ENCODE measurements at regions not wholly inside any gene's neighbourhood (a gene's known extent, or its start where the extent isn't known, plus 50 kb on each side); places are given as distances from the start of the nearest gene placed in this dataset.
"Not testable (repeated sequence)": the region's sequence is repeated elsewhere in the genome, so short reads cannot be mapped to it uniquely, and the experiment has no call there.

DNA sequence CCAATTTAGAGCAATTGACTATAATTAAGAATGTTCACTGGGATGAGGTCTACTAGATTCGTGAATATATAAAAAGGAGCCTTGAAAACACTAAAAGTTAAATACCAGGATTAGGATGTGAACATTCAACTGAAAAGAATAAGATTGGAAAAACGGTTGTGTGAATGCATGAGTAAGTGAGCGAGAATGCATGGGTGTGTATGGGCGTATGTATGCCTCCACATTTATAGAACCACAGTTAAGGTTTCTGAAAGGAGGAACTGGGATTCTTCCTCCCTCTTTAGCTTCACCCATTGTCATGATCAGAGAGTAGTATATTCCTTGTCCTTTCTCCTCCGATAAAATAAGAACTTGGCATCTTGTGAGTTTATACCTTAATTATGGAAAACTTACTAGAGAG is 151.1 kb upstream of the UBE2E3 start:
- DNase-seq: no peak

- DNase-seq: no peak
Measured at GRCh38 chr2:180828756-180829155, 151.6 kb upstream of the UBE2E3 start.

DNA sequence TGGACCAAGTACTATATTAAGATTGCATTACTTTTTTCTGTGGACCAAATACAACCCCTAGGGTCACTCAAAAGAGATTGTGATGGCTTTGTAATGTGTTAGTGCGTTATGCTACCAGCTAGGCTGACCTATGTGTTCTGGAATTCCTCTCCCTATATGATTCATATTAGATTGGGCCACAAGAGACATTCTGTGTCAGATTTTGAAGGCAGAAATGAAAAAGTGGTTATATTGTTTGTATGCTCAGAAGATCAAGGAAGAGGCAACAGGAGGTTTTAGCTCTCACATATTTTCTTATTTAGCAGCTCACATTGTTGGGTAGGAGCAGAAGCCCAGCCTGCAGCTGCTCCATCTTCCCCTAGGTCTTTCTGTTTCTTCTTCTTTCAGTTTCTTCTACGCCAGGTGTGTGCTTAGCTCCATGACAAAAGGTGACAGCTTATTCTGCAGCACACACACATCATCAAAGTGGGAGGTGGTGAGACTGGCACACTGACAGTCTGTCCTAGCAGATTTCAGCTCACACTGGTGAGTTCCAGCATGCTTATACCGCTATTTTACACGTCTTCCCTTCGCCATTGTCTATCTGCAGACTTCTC is 156.8 kb upstream of the UBE2E3 start:
- no peak for DNase-seq

- DNase-seq: no peak
Measured at GRCh38 chr2:180819106-180819505, 161.3 kb upstream of the UBE2E3 start.

DNA sequence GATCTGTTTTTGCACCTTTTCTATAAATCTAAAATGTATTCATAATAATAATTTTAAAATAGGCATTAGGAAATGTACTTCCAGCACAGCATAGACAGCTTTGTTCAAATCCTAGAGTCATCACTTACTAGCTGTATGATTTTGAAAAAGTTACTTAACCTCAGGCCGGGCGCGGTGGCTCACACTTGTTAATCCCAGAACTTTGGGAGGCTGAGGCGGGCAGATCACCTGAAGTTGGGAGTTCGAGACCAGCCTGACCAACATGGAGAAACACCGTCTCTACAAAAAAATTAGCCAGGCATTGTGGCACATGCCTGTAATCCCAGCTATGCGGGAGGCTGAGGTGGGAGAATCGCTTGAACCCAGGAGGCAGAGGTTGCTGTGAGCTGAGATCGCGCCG is 161.7 kb upstream of the UBE2E3 start:
- not testable (repeated sequence) for DNase-seq

GRCh38 chr2:180799141-180799540 is 181.3 kb upstream of the UBE2E3 start:
- no peak for DNase-seq

- DNase-seq: no peak
Measured at GRCh38 chr2:180790891-180791290, 189.5 kb upstream of the UBE2E3 start.

DNA sequence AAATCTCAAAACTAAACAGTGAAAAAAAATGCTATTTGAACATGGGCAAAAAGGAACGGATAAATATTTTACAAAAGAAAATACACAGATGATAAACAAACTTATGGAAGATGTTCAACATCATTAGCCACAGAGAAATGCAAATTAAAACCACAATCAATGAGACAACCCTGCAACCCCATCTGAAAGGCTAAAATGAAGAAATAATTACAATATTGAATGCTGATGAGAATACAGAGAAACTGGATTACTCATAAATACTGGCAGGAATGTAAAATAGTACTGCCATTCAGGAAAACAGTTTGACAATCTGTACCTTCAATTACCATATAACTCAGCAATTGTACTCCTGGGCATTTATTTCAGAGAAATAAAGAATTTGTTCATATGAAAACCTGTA is 193.1 kb upstream of the UBE2E3 start:
- no peak for DNase-seq

- DNase-seq: no peak
Measured at GRCh38 chr2:180781276-180781675, 199.1 kb upstream of the UBE2E3 start.

- no peak for DNase-seq
Measured at GRCh38 chr2:180778291-180778690, 202.1 kb upstream of the UBE2E3 start.

GRCh38 chr2:180776921-180777320 is 203.5 kb upstream of the UBE2E3 start:
- no peak for DNase-seq

GRCh38 chr2:180775711-180776110 is 204.7 kb upstream of the UBE2E3 start:
- no peak for DNase-seq

GRCh38 chr2:180765316-180765715 is 215.1 kb upstream of the UBE2E3 start:
- not testable (repeated sequence) for DNase-seq

- peak; percentile 52 for DNase-seq
Measured at GRCh38 chr2:180763263-180763989, 217.0 kb upstream of the UBE2E3 start.

DNA sequence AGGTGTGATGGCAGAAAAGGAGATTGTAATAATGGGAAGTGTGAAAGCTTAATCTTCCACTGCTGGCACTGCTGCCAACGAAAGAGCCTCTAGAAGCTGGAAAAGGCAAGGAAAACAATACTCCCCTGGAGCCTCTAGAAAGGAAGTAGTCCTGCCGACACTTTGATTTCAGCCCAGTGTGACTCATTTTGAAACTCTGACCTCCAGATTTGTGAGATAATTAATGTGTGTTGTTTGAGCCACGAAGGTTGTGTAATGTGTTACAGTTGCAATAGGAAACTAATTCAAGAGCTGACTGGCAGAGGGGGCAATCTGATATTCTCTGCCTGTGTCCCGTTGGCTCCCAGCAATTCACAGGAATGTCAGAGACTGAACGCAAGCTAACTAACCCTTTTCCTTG is 219.2 kb upstream of the UBE2E3 start:
- no peak for DNase-seq

- DNase-seq: no peak
Measured at GRCh38 chr2:180759631-180760030, 220.8 kb upstream of the UBE2E3 start.

DNA sequence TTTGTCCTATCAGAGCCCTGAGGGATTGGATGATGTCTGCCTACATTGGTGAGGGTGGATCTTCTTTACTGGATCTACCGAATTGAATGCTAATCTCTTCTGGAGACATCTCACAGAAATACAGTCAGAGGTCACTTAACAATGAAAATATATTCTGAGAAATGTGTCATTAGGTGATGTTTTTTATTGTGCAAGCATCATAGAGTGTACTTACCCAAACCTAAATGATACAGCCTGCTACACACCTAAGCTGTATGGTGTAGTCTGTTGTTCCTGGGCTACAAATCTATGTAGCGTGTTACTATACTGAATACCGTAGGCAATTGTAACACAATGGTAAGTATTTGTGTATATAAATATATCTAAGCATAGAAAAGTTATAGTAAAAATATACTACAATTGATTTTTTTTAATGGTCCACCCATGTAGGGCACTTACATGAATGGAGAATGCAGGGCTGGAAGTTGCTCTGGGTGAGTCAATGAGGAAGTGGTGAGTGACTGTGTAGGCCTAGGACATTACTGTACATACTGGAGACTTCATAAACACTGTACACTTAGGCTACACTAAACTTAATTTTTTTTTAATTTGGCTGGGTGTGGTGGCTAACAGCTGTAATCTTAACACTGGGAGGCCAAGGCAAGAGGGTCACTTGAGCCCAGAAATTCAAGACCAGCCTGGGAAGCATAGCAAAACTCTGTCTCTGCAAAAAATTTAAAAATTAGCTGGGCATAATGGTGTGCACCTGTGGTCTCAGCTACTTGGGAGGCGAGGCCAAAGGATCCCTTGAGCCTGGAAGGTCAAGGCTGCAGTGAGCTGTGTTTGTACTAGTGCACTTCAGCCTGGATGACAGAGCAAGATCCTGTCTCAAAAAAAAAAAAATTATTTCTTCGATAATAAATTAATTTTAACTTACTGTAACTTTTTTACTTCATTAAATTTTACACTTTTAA is 226.3 kb upstream of the UBE2E3 start:
- DNase-seq: no peak

DNA sequence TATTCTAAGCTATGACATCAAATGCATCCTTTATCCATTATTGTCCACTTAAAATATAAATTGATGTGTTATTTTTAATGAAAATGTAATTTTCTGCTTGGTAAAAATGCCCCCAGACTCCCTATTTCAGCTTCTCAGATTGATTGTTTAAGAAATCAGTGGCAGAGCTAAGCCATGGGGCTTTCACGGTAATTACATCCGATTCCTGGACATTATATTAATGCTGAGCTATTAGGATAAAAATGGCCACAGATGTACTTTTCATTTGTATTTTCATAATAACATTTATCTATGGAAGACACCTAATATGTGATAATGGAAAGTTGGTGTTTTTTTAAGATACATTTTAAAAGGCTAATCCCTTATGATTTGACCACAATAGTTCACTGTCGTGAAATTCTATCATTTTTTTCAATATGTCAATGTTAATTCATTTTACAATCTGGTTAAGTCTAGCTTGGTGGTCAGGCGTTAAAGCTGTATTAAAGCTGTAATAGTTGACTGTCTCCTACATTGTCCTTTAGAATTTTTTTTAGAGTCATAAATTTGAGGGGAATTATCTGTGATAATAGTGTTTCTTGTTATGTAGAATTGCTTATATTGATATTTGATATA is 229.0 kb upstream of the UBE2E3 start:
- DNase-seq: no peak

DNA sequence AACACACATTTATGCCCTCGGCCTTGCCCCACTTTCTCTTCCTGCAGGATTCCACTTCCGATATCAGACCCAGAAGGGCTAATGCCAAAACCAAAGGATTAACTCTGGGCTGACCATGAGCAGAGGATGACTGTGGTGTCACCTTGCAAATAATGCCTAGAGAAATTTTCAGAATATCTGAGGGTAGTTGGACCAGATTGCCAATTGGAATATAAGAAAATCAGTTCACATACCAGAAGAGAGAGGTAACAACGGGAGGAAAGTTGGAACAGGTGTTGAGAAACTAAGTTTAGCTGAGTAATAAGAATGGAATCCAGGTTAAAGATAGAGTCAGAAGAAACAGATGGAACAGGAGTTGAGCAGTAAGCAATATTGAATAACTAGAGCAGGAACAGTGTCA is 232.7 kb upstream of the UBE2E3 start:
- DNase-seq: no peak

DNA sequence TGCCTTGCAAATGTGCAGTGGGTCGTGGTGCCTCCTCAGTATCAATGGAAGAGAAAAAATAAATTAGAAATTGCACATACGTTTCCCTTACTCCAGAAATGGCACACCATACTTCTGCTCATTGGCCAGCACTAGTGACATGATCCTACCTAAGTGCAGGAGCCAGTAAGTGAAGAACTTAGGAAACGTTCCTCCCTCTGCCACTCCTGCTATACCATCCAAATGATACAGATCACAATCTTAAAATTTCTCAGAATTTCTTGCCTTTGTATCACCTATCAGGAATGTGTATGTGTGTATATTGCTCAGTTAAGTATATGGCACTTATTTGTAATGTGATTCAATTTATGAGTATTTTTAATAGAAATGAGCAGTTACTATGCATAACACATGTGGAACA is 237.0 kb upstream of the UBE2E3 start:
- DNase-seq: no peak

GRCh38 chr2:180742801-180743200 is 237.6 kb upstream of the UBE2E3 start:
- DNase-seq: no peak

DNA sequence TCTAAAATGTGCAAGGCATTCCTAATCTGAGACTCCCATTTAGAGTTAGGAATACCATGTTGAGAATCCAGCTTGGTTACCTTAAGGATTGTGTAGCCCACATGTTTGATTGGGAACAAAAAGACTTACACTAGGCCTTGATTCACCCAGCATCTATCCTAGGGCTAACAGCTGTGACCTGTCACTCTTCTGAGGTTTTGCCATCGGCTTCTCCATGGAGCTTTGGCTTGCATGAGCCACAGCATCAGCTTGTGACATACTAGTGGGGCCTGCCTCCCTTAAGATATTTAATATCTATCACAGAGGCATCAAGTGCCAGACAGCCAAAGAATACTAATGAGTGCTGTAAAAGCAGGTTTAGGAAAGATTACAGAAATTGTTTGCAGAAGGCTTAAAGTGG is 241.3 kb upstream of the UBE2E3 start:
- no peak for DNase-seq

GRCh38 chr2:180735799-180736198 is 244.6 kb upstream of the UBE2E3 start:
- no peak for DNase-seq

Data from NCI-H1417 treated with DMSO at 0.1 percent for 48 hours (cell line).